NCI-H1436 (cell line): ENCODE measurements at regions not wholly inside any gene's neighbourhood (a gene's known extent, or its start where the extent isn't known, plus 50 kb on each side); places are given as distances from the start of the nearest gene placed in this dataset.

Experiments used
- DNase-seq: peaks from one replicate; lab custom pipeline; 2025; lab: John Stamatoyannopoulos, UW

DNA sequence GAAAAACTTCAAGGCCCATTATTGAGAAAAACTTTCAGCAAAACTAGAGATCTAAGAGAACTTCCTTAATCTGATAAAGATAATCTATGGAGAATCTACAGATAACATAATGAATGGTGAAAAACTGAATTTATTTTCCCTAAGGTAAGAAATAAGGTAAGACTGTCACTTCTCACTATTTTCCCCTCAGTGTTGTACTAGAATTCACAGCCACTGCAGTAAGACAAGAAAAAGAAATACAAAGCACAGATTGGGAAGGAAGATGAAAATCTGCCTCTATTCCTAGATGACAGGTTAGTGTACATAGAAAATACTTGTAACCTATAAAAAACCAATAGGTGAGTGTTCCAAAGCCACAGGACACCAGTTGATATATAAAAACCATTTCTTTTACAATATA is 220.7 kb upstream of the SHH start:
- DNase-seq = no peak

DNA sequence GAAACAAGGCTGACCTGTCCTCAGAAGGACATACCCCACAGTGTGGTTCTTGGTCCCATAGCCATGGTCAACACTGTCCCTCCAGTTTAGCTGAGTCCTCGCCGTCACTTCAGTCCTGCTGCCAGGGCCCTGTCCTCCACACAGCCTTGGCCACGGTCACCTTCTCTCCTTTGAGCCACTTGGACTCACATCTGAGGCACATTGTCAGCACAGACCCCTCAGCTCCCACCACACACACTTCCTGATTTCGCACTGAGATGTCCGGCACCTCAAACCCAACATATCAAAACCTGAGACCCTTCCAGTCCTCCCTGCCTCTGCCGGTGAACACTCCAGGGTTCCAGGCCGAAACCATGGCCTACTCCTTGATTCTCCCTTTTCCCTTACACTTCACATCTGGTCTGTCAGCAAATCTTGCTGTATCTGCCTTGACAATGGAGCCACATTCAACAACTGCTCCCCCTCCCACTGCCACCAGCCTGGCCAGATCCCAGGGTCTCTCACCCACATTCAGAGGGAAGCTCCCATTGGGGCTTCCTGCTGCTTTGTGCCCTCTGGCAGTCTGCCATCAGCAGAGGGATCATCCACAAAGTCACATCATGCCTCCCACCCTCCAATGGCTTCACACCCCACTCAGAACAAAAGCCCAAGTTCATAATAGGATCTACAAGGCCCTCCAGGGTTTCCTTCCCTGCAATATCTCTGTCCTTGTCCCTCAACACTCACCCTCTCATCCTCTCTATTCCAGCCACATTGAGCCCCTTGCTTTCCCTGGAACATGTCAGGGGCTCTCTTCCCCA is 219.6 kb upstream of the SHH start:
- DNase-seq = no peak

DNA sequence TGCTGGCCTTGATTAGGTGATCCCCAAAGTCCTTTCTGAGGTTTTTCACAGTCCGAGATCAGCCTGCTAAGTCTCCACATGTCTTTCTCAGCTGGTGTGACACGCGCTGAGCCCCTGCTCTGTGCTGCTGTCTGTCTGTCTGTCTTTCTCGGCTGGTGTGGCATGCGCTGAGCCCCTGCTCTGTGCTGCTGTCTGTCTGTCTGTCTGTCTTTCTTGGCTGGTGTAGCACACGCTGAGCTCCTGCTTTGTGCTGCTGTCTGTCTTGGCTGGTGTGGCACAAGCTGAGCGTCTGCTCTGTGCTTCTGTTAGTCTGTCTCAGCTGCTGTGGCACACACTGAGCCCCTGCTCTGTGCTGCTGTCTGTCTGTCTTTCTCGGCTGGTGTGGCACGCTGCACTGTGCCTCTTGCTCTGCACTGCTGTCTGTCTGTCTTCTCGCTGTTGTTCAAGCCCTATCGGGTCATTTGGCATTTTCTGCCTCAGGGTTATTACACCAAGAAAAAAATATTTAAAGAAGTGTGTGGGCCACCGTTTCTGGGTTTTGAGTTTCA is 217.3 kb upstream of the SHH start:
- DNase-seq = no peak

DNA sequence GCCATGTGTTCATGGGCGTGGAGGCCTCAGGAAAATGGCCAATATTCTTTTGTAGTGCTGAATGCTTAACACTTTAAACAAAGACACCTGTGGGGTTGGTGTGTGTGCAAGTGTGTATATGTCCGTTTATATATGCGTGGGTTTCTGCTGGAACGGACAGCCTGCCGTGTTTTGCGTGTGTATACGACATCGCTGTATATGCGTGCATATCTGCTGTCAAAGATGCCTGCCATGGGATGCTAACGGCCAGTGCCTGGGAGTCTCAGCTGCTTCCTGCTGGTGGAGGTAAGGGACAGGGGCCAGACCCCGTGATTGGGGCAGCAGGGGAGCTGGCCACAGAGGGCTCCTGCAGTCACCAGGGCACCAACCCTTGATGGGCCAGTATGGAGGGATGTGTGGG is 216.3 kb upstream of the SHH start:
- DNase-seq = no peak

DNA sequence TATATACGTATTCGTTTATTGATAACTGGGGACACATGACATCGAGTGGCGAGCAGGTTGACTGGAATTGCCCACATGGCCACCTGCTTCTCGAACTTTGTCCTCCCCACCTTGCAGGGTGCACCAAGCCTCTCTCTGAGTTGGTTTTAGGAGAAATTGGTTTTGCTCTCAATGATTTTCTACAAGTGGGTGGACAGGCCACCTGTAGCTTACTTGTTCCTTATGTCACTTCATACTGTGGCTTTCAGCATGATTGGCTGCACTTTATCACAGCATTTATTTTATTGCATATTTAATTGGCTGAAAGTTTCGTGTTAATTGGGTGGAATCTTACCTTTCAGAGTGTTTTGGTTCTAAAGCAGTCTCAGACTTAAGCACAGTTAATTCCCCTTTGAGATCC is 215.6 kb upstream of the SHH start:
- no peak for DNase-seq

DNA sequence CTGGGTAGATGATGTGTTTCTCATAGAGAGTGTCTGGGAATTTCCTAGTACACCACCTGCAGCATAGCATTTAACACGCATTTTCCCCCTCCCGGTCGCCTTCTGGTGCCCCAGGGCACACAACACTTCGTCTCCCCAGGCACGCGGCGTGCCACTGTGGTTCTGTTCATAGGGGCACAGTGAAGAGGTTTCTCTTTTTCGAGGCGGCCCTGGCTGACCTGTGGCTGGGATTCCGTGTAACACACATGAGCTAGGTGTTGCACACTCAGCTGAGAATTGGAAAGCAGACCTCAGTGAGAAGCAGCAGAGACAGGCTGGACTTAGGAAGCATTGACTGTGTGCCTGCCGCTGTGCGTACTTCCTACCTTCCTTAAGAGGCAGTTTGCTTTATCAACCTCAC is 214.3 kb upstream of the SHH start:
- DNase-seq = no peak

DNA sequence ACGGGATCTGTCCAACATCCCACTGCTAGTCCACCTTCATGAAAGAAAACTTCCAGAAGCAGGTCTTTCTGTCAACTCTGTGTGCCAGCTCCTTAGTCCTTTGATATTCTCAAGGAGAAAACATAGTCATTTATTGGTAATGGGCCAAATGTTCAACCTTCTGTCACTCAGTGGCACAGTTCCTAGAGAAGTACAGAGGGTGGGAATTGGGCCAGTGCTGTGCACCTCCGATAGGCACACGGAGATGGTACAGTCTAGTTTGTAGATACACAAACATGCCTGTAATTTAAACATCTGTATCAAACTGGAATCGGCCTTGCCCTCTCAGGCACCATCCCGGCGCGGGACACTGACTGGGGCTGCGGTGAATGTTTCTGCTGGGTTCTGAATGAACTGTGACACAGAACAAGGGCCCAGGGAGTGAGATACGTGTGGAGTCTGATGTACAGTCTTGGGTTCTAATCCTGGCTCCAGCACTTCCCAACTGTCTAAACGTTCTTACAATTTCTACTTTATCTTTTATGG is 213.9 kb upstream of the SHH start:
- no peak for DNase-seq

DNA sequence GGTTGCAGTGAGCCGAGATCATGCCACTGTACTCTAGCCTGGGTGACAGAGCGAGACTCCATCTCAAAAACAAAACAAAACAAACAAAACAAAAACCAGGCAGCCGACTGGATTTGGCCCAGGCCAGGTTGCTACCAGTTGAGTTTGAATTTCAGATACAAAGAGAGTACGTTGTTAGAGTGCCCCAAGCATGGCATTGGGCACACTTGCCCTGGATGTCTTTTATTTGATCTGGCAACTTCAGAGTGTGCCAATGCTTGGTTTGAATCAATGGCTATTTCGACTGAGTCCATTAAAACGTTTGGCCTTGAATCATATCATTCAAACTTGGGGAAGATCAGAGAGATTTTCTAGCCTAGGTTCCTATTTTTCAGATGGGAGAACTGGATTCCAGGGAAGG is 213.4 kb upstream of the SHH start:
- DNase-seq = no peak

DNA sequence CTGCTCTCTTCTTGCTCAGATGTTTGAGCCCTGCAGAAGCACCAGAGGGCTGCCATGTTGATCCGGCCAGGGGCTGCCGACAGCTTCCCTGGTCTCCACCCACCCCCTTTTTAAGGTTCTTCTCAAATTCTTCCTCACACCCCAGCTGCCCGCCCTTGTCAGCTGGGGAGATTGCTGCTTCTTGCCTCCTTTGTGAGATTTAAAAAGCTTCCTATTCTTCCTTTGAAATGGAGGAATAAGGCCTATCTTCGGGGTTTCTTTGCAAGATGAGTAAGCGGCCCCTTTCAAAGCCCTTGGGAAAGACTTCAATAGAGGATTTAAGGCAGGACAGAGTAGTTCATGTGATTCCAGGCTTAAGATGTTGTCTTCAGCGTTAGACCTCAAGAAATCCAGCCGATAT is 211.9 kb upstream of the SHH start:
- no peak for DNase-seq

DNA sequence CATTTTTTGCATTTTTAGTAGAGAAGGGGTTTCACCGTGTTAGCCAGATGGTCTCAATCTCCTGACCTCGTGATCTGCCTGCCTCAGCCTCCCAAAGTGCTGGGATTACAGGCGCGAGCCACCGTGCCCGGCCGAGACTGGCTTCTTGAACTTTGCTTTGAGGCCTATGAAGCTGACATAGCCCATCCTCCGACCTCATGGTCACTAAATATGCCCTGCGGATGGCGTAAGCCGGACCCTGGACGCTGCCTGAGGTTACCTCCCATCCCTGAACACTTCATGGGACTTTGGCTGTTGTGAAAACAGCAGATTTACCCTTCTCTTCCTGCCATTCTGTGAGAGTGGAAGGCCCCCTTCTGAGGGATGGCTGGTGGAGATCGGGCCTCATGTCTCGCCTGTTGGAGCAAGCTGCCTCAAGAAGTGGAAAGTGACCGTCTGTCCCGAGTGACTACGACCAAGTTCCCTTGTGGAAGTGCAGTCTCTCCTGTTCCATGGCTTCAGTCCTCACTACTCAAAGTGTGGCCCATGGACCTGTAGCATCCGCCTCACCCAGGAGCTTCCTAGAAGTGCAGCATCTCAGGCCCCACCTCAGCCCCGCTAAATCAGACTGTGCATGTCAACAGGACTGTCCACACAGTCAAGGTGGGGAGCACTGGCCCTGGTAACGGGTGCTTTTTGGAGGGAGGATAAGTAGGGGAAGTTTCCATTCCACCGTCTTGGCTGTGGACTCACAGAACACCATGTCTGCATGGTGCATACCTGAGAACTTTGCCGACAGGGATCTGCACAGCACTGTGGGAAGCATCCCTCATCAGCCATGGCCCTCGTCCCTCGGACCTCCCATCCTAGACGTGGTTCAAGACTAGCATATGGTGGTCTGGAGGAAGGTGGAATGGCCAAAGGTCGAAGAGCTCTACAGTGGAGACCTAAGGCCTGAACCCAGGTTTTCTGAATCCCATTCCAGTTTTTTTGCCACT is 210.5 kb upstream of the SHH start:
- DNase-seq = no peak

DNA sequence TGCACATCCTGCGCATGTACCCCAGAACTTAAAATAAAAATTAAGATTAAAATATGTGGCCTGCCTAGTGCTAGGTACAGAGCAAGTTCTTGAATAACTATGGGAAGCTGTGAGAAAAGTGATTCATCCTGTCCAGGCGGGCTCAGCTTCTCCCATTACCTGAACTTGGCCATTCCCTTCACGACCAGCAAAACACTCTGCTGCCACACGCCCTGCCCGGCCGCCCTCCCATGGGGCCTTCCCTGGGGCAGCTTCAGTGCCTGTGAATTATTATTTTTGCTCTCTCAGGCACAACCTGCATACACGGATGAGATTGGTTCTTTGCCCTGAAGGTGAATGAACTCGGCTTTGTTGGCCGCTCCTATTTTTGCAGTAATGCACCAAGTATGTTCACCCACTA is 209.2 kb upstream of the SHH start:
- no peak for DNase-seq

DNA sequence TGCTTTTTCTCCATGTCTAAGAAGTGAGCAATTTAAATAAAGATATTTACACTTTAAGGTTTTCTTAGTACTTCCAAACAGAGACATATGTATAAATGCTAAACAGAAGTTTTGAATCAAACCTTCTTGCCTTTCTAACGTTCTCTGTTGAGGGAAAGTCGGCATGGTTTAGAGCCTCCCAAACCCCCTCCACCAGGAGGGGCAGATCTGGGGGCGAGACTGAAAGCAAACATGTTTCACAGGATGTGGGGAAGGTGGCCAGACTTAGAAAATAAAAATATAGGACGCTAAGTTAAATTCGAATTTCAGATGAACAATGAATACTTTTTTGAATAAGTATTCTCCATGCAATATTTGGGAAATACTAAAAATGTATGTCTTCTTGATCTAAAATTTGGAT is 208.3 kb upstream of the SHH start:
- DNase-seq = no peak

DNA sequence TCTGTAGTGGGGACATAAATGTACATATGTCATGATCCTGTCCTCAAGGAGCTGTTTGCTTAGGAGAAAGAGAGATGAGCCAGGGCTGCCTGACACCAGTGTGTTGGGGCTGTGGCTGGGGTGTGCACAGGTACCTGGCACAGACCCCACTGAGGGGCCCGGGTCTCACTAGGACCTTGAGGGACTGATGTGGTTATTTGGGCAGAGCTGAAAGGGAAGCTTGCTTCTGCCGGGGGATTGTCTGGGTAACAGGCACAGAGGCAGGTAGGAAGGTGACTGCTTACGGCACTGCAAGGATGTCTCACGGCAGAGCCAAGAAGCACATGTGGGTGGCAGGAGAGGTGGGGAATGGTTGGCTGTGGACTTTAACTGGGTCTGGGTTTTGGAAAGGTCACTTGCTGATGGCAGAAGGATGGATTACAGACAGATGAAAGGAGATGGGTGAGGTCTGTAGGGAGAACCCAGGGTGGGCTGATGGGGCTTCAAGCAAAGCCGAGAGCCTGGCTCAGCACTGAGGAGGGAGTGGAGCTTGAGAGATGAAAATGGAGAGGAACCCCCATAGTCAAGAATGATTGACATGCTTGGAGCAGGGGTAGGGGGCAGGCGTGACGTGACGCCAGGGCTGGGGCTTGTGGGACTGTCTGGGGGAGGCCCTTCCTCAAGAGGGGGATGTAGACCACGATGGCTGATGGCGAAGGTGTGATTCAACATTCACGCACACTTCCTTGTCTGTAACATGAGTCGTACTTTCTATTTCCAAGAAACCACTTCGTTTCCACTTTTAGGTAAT is 207.7 kb upstream of the SHH start:
- DNase-seq = no peak

DNA sequence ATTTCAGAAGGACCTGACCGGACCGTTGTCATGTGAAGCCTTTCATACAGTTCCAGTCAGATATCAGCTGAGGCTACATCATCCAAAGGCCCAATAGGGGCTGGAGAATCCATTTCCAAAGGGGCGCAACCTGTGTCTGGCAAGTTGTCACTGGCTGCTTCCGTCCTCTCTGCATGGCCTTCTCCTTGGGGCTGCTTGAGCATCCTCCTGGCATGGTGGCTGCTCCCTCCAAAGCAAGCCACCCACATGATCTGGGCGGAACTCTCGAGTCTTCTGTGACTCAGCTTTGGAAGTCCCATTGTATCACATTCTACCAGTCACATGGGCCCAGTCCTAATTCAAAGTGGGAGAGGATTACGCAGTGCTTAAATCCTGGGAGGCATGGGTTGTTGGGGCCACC is 207.0 kb upstream of the SHH start:
- DNase-seq = no peak

DNA sequence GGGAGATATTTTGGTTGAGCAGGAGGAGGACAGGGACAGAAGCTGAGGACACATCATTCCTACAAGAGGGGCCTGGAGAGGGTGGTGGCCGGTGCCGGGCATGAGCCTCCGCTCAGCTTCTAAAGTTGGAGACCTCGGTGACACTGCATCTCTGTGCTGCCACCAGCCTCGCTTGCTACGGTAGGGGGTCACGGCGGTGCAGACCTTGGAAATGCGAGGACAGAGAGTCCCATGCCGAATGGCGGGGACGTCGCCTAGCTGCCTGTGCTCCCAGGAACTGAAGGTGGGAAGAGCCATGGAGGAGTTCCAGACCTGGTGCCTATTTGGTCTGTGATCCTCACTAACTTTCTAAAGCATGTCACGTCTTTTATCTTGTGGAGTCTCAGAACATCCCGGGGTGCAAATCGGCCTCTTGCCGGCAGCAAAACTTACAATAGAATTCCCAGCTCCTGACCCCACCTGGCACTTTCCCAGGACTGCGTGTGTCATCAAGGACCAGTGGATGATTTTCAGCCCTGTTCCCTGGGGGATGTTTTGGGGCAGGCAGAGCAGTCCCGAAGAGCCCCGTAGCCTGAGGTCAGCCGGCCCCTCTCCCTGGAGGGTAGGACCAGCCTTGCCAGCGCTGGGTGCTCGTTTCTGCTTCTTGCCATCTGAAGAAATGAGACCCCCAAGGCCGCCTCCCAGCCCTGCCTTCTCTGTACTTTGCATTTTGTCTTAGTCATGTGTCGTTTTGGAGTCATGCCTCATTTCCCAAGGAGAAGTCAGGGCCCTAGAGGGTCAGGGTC is 205.8 kb upstream of the SHH start:
- DNase-seq = no peak

DNA sequence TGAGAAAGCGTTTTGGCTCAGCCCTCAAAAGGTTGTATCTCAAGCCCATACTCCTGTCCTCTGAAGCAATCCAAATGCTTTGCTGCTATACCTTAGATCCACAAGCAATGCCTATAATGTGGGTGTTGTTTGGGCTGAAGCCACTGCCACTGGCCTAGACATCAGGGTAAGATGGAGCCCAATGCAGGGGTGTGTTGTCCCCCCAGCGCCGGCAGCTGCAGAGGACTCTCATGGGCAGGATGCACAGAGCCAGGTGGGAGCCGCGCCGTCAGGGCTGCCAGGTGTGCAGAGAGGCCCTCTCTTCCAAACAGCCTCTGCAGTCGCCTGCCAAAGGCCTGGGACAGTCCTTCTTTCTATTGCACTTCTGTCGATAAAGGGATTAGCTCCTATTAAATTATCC is 205.2 kb upstream of the SHH start:
- DNase-seq = no peak

DNA sequence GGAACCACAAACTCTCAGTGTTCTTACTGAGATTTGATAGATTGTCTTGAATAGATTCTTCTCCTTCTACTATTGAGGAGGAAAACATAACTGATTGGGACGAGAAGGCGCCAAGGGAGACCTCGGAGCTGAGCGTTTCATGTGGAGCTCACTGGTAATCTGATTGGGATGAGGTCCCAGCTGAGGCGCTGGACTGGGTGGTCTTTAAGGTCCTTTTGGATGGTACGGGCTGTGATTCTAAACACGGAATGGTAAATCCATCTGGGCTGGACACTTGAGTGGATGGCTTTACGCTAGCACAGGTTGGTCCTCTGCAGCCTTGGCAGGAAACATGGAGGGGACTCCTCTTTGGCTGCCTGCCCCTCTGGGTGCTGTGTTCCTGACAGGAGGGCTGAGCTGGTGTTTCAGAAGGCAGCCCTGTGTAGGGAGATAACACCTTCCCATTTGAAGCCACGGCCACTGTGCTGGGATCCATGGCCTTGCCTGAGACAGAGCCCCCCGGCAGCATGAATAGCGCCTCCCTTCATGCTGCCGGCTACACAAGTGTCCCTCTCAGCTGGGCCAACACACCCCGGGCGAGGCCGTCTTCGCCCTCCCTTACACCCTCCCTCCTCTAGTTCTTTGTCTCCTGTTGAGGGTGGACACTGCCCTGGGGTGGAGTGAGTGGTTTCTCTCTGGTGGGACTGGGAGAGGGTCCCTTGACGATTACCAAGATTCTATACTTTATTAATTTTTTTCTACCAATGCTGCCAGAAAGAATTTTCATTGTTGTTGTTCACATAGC is 203.2 kb upstream of the SHH start:
- DNase-seq = no peak

DNA sequence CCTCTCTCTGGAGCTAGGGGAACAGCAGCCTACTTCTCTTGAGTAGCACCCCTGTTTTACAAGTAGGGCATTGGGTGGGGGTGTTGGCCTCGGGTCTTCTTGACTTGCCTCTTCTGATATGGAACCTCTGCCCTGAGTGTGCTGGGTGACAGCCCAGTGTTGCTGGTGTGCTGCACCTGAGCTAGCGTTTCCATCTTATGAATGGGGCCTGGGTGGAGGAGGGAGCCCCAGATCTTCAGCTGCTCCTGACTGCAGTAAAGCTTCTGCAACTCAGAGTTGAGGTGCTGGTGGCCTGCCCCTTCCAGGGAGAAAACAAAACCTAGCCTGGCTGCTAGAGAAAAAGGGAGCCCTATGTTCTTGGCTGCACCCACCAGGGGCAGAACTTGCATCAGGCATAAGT is 202.5 kb upstream of the SHH start:
- DNase-seq = no peak

DNA sequence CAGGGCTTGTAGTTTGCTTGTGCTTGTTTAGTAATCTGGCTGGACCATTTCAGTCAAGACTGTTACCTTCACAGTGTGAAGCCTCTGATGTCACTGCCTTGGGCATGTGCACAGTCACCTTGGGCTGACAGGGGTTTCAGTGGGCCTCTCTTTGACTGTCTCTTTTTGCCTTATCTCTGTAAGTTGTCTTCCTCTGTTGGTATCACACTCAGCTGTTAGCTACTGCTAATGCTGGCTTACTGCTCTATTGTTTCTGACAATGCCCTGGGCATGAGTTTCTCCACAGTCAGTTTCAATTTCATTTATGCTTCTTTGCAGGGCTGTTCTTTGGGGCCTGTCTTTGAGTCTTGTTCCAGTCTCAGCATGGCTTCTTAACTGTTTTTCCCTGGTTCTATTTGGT is 201.9 kb upstream of the SHH start:
- DNase-seq = no peak

DNA sequence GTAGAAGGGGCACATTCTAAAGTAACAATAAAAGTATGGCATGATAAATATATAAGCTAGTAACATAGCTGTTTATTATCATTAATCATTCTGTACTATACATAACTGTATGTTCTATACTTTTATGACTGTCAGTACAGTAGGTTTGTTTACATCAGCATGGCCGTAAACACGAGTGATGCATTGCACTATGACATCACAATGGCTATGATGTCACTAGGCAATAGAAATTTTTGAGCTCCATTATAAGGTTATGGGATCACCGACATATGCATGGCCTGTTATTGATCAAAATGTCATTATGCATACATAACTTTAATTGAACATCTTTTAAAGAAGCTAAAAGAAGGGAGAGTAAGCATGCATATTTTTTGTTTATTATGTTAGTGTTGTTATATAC is 200.1 kb upstream of the SHH start:
- DNase-seq = no peak
